Left ventricle myocardium inferior (tissue), 1 donor: ENCODE measurements at regions not wholly inside any gene's neighbourhood (a gene's known extent, or its start where the extent isn't known, plus 50 kb on each side); places are given as distances from the start of the nearest gene placed in this dataset.
"Not testable (repeated sequence)": the region's sequence is repeated elsewhere in the genome, so short reads cannot be mapped to it uniquely, and the experiment has no call there.

ENCODE experiments used
- DNase-seq: peaks from one replicate; pipeline ENCODE4 v3.0.0-alpha.2; 2020
- H3K27ac ChIP-seq: fragments of 200-600 bp; replicated peaks from 2 replicates; pipeline ENCODE4 v1.8.0; 2021
- H3K27me3 ChIP-seq: fragments of 200-600 bp; 2 replicates; pipeline ENCODE4 v1.8.0; 2021; ENCODE audit warnings: low read depth
- H3K36me3 ChIP-seq: fragments of 200-600 bp; 2 replicates; pipeline ENCODE4 v1.8.0; 2021
- H3K4me1 ChIP-seq: fragments of 200-600 bp; 2 replicates; pipeline ENCODE4 v1.8.0; 2021
- H3K4me3 ChIP-seq: fragments of 200-600 bp; 2 replicates; pipeline ENCODE4 v1.8.0; 2021; ENCODE audit warnings: mild to moderate bottlenecking, moderate library complexity
- H3K9me3 ChIP-seq: fragments of 200-600 bp; replicated peaks from 2 replicates; pipeline ENCODE4 v1.8.0; 2021
- CTCF ChIP-seq: fragments of 200-600 bp; IDR thresholded peaks from 2 replicates; pipeline ENCODE4 v1.8.0; 2021; ENCODE audit warnings: antibody characterized with exemption, mild to moderate bottlenecking, borderline replicate concordance
- intact Hi-C: fragments of 100-400 bp; cut with micrococcal nuclease; formaldehyde crosslinking; loops from one replicate; pipeline ENCODE4 v1.11.0; 2022
- donor health status: DM: no; HTN: yes; CAD: no; lungs with severe emphysema.

- TF ChIP-seq CTCF = no peak
- Histone ChIP-seq H3K27ac (no peak overlapping the region), H3K9me3 (peaks cover 7% of the 10 kb centered on the region), H3K4me1 (no peaks in the 10 kb centered on the region), H3K4me3 (no peak overlapping the region), H3K36me3 (no peaks in the 10 kb centered on the region), H3K27me3 (no peaks in the 10 kb centered on the region)
- intact Hi-C loops = no loop called here
- no peak for DNase-seq
Observed at GRCh38 chr2:166764702-166765101, 123.6 kb upstream of the XIRP2 start.

GRCh38 chr2:166764216-166764615, 124.1 kb upstream of the XIRP2 start:
- Histone ChIP-seq H3K4me3 (no peak overlapping the region), H3K36me3 (no peaks in the 10 kb centered on the region), H3K4me1 (no peaks in the 10 kb centered on the region), H3K27me3 (no peaks in the 10 kb centered on the region), H3K27ac (no peak overlapping the region), H3K9me3 (peaks cover 3% of the 10 kb centered on the region)
- intact Hi-C loops = no loop called here
- no peak for DNase-seq
- no peak for TF ChIP-seq CTCF

- no peak for DNase-seq
- no peak for TF ChIP-seq CTCF
- intact Hi-C loops = no loop called here
Observed at GRCh38 chr2:166762746-166763145, 125.5 kb upstream of the XIRP2 start.

GRCh38 chr2:166758956-166759355, 129.3 kb upstream of the XIRP2 start:
- Histone ChIP-seq H3K9me3 (no peaks in the 10 kb centered on the region), H3K27me3 (no peaks in the 10 kb centered on the region), H3K36me3 (no peaks in the 10 kb centered on the region), H3K27ac (no peak overlapping the region), H3K4me3 (no peak overlapping the region), H3K4me1 (no peaks in the 10 kb centered on the region)
- TF ChIP-seq CTCF = no peak
- intact Hi-C loops = no loop called here
- no peak for DNase-seq

More at GRCh38 chr2:166762746-166763145, 125.5 kb upstream of the XIRP2 start:
- H3K4me3 ChIP-seq = no peak overlapping the region
- H3K4me1 ChIP-seq = no peaks in the 10 kb centered on the region
- H3K36me3 ChIP-seq = no peaks in the 10 kb centered on the region
- no peak overlapping the region for H3K27ac ChIP-seq
- H3K27me3 ChIP-seq = no peaks in the 10 kb centered on the region
- H3K9me3 ChIP-seq = no peaks in the 10 kb centered on the region

DNA sequence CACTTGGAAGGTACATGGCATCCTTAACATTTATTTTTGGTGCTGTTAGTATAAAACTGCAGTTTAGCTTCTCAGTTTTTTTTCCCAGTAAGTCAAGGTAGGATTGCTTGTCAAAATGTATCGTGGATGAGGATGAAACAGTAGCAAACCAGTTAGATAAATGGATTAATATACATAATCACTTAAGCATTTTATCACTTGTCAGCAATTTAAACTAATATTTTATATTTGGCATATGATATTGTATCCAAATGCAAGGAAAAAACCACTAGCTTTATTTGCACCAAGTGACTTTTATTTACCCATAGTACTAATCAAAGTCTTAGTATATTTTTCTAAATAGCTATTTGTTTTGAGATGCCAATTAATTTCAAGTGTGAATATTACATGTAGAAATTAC, 137.7 kb upstream of the XIRP2 start:
- DNase-seq = no peak
- Histone ChIP-seq H3K27ac (no peak overlapping the region), H3K27me3 (no peaks in the 10 kb centered on the region), H3K36me3 (no peaks in the 10 kb centered on the region), H3K4me3 (no peak overlapping the region), H3K4me1 (no peaks in the 10 kb centered on the region), H3K9me3 (peaks cover 20% of the 10 kb centered on the region)
- intact Hi-C loops = no loop called here
- TF ChIP-seq CTCF = no peak

GRCh38 chr2:166744117-166744516, 144.2 kb upstream of the XIRP2 start:
- intact Hi-C loops, H3K4me1 ChIP-seq, H3K36me3 ChIP-seq, H3K27me3 ChIP-seq, H3K27ac ChIP-seq, DNase-seq, H3K4me3 ChIP-seq: not testable (repeated sequence)
- peaks cover 84% of the 10 kb centered on the region for H3K9me3 ChIP-seq

DNA sequence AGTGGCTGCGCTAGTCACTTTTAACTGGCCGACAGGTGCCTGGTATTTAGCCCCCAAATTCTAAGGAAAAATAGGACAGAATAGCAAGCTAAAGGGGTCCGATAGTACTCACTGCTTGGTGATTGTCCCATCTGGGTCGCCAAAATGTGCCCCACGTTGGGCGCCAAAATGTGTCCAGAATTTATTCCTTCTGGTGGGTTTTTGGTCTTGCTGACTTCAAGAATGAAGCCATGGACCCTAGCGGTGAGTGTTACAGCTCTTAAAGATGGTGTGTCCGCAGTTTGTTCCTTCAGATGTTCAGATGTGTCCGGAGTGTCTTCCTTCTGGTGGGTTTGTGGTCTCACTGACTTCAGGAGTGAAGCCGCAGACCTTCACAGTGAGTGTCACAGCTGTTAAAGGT, 144.8 kb upstream of the XIRP2 start:
- intact Hi-C loops, H3K27ac ChIP-seq, H3K4me1 ChIP-seq, H3K36me3 ChIP-seq, DNase-seq, H3K4me3 ChIP-seq, H3K27me3 ChIP-seq: not testable (repeated sequence)
- H3K9me3 ChIP-seq = peaks cover 89% of the 10 kb centered on the region
